ENCODE measurements at regions not wholly inside any gene's neighbourhood (a gene's known extent, or its start where the extent isn't known, plus 50 kb on each side); places are given as distances from the start of the nearest gene placed in this dataset.
"Not testable (repeated sequence)": the region's sequence is repeated elsewhere in the genome, so short reads cannot be mapped to it uniquely, and the experiment has no call there.

- no peak for DNase-seq (ENCODE audit: low read depth in 2 of 2)
Observed at GRCh38 chr16:26710450-26710849, 356.3 kb upstream of the C16orf82 start.

DNA sequence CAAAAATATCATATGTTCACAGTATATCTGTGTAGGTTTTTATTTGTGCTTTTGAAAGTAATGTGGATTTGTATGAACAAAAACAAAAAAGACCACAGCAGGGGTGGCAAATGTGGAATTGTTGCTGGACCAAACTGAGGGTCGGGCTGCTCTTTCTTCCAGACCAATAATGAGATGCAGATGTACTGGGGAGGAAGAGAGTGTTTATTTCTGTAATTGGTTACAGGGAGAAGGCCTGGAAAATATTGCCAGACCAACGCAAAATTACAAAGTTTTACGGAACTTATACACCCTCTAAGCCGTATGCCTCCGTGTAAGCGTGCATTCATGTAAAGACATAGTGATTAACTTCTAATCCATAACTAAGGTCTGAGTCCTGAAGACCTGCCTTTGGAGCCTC, 353.9 kb upstream of the C16orf82 start:
- no peak for DNase-seq (ENCODE audit: low read depth in 2 of 2)

- DNase-seq (ENCODE audit: low read depth in 2 of 2) = no peak
Observed at GRCh38 chr16:26715969-26716368, 350.8 kb upstream of the C16orf82 start.

GRCh38 chr16:26717826-26718225, 348.9 kb upstream of the C16orf82 start:
- no peak for DNase-seq (ENCODE audit: low read depth in 2 of 2)

DNA sequence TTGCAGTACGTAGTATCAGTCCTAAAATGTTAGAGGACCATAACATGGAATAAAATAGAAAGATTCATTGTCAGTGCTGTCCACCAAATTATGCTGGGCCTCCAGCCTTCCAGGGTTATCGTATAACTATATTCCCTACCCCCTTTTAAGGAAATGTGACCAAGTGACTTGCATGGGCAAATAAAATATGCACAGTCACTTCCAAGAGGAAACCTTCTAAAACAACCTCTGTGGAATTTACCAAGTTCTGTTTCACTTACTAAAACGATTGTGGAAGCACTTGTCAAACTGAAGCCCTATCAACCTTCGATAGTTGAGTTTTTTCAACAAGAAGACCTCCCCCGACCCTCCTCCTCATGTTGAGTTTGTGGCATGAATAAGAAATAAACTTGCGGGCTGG, 345.4 kb upstream of the C16orf82 start:
- no peak for DNase-seq (ENCODE audit: low read depth in 2 of 2)

DNA sequence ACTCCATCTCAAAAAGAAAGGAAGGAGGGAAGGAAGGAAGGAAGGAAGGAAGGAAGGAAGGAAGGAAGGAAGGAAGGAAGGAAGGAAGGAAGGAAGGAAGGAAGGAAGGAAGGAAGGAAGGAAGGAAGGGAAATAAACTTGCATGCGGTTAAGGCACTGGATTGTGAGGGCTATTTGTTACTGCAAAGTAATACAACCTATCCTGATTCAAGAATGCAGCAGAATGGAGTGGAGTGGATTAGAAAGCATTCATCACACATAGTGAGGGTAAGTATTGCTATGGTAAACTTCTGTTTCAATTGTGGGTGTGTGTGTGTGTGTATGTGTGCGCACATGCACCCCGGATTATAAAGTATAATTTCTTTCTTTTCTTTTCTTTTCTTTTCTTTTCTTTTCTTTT, 344.8 kb upstream of the C16orf82 start:
- not testable (repeated sequence) for DNase-seq (ENCODE audit: low read depth in 2 of 2)

DNA sequence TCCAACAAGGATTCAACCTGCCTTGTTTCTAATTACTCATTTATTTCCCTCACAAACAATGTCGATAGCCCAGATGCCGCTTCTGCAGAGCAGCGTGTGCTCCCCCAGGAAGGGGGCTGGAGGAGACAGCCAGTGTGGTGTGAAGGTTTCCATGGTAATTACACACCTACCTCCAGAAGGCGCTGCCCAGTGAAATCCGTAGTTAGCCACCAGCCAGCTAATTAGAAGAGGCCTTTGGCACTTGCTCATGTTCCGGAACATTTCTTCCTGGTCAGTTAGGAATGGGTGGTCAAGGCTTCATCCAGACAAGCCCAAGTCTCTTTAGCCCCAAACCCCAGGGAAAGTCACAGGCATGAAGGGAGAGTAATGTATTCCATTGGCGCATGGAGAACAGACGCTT, 342.5 kb upstream of the C16orf82 start:
- DNase-seq (ENCODE audit: low read depth in 2 of 2) = no peak

DNA sequence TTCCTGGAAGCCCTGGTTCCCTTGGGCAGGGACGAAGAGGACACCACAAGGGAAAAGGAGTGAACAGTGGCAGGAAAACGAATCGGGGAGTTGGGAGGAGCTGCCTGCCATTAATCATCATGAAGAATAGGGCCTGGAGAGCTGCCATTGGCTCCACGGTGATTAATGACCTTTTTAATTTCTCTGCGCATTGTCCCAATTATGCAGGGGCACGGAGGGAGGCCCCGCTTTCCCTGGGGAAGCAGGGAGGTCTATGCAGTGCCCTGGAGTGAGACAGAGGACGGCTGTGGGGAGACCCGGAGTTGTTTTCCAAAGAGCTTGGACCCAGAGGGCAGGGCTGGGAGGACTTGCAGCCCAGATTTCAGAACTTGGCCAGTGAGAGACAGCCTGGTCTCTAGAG, 338.9 kb upstream of the C16orf82 start:
- DNase-seq (ENCODE audit: low read depth in 2 of 2) = no peak

GRCh38 chr16:26729951-26730541, 336.7 kb upstream of the C16orf82 start:
- DNase-seq (ENCODE audit: low read depth in 2 of 2) = no peak

GRCh38 chr16:26731729-26732128, 335.0 kb upstream of the C16orf82 start:
- no peak for DNase-seq (ENCODE audit: low read depth in 2 of 2)

- no peak for DNase-seq (ENCODE audit: low read depth in 2 of 2)
Observed at GRCh38 chr16:26733710-26734109, 333.0 kb upstream of the C16orf82 start.

DNA sequence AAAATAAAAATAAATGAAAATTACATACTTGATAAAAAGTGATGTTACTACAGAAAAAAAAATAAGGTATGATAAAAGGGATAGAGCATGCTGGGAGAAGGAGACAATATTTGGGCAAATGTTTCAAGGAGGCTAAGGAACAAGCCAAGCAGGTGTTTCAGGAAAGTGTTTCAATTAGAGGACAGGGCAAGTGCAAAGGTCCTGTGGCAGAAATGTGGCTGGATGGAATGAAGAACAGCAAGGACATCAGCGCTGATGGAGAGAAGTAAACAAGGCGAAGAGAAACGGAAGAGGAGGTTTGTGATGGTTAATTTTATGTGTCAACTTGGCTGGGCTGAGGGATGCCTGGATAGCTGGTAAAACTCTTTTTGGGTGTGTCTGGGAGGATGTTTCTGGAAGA, 331.2 kb upstream of the C16orf82 start:
- no peak for DNase-seq (ENCODE audit: low read depth in 2 of 2)

DNA sequence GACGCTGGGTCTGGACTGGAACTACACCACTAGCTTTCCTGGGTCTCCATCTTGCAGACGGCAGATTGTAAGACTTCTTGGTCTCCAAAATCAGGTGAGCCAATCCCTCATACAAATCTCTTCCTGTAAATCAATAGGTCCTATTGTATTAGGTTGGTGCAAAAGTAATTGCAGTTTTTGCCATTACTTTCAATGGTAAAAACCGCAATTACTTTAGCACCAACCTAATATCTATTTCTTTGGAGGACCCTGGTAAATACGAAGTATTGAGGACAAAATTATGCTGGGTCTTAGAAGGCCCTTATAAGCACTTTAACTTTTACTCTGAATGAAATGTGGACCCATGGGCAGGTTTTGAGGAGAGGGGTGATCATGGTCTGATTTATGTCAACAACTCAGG, 330.6 kb upstream of the C16orf82 start:
- no peak for DNase-seq (ENCODE audit: low read depth in 2 of 2)

DNA sequence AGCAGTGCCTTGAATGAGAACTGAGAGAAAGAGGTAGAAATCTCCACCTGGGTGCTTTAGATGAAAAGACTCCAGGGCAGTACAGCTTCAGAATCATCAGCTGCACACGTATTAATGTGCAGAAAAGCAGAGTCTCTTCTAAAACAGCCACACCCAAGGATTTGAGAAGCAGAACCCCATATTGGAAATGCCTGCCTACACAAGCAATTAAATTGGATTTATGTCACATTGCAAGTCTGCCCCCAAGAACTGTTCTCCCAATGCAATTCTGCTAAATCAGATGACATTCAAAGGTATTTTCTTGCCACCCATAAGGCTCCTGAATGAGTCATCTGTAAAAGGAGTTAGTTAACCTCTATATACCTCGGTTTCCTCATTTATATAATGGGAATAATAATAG, 326.0 kb upstream of the C16orf82 start:
- DNase-seq (ENCODE audit: low read depth in 2 of 2) = no peak

- no peak for DNase-seq (ENCODE audit: low read depth in 2 of 2)
Observed at GRCh38 chr16:26742040-26742439, 324.7 kb upstream of the C16orf82 start.

DNA sequence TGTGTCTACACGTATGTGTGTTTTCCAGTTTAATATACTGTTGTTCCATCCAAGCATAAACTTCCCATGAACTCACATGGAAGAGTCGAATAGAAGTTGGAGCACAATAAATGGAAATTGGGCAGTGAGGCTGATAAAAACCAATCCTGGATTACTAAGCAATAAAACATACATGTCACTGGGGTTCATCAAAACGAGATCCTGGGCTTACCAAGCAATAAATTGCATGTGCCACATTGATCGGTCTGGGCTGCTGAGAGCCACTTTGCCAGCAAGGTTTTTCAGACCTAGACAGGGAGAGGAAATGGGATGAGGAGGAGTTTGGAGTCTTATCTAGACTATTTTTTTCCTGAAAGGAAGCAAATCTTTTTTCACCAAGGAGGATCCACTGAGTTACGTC, 322.3 kb upstream of the C16orf82 start:
- no peak for DNase-seq (ENCODE audit: low read depth in 2 of 2)

DNA sequence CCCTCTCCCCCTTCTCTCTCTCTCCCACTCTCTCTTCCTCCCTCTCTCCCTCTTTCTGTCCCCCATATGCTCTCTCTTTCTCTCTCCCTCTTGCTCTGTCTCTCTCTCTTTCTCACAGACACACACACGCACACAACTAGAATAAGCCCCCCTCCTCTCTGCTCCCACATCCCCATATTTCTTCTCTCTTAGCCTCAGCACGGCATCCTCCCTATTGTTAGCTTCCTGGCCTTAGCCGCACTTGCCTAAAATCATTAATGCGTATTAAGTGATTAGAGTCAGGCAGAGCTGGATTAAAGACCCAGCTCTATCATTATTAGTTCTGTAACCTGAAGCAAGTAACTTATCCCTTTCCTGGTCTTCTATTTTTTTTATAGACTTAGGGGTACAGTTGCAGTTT, 319.0 kb upstream of the C16orf82 start:
- DNase-seq (ENCODE audit: low read depth in 2 of 2) = no peak

DNA sequence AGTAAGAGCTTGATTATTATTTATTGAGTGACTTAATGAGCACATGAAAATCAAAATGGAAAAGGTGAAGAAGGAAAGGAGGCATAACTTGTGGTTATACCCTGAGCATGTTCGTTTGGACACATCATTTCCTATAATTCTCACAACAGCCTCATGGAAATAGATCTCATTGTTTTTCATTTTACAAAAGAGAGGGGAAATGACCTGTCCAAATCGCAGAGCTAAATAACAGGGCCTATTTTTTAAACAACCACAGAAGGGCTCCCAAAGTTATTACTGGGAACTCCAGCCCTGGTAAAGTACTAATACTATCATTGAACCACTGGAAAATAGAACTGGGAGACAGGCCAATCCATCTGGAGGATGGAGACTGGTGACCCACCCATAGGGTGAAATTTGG, 317.7 kb upstream of the C16orf82 start:
- no peak for DNase-seq (ENCODE audit: low read depth in 2 of 2)

GRCh38 chr16:26752166-26752565, 314.6 kb upstream of the C16orf82 start:
- no peak for DNase-seq (ENCODE audit: low read depth in 2 of 2)

DNA sequence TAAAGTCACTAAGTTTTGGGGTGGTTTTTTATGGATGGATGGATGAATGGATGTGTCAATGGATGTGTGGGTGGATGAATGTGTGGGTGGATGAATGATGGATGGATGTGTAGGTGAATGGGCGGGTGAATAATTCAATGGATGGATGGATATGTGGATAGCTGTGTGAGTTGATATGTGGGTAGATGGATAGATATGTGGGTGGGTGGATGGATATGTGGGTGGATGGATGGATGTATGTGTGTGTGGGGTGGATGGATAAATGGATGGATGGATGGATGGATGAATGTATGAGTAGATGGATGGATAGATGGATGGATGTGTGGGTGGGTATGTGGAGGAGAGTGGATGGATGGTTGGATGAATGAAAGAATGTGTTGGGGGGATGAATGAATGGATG, 310.1 kb upstream of the C16orf82 start:
- DNase-seq (ENCODE audit: low read depth in 2 of 2) = no peak

GRCh38 chr16:26762594-26762993, 304.1 kb upstream of the C16orf82 start:
- DNase-seq (ENCODE audit: low read depth in 2 of 2) = no peak

DNA sequence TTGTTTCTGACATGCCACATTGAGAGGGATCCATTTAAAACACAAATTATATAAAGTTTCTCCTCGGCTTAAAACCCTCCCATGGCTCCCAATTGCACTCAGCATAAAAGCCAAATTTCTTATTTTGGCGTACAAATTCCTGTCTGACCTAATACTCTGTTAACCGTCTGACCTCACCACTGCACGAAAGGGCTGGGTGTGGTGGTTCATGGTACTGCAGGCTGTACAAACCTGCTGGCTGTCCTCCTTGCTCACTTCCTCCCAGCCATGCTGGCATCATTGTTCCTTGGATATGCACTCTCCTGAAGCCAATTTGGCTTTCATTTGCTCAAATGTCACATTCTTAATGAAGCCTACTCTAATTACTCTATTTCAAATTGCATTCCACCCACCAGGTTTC, 301.6 kb upstream of the C16orf82 start:
- no peak for DNase-seq (ENCODE audit: low read depth in 2 of 2)

- DNase-seq (ENCODE audit: low read depth in 2 of 2) = no peak
Observed at GRCh38 chr16:26768385-26769010, 298.2 kb upstream of the C16orf82 start.

DNA sequence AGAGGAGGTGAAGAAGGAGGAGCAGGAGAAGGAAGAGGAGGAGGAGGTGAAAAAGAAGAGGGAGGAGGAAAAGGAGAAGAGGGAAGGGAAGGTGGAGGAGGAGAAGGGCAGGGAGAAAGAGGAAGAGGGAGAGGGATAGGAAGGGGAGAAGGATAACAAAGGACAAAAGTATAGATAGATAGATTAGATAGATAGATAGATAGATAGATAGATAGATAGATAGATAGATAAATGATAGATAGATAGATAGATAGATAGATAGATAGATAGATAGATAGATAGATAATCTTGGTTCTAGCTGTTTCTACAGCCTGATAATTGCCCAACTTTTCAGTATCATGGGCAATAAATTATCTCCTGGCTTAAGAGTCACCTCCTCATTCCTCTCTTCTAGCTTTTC, 296.2 kb upstream of the C16orf82 start:
- no peak for DNase-seq (ENCODE audit: low read depth in 2 of 2)

All from stimulated activated CD4-positive, alpha-beta T cell treated with anti-CD3 and anti-CD28 coated beads, Interleukin-1b, Interleukin-23, amount 100 ng/mL, for 4 hours (primary cell).